Embryonic facial prominence (tissue), 1 donor: ENCODE measurements at regions not wholly inside any gene's neighbourhood (a gene's known extent, or its start where the extent isn't known, plus 50 kb on each side); places are given as distances from the start of the nearest gene placed in this dataset.
"Not testable (repeated sequence)": the region's sequence is repeated elsewhere in the genome, so short reads cannot be mapped to it uniquely, and the experiment has no call there.

Experiments
- DNase-seq: peaks from one replicate; pipeline ENCODE4 v3.0.0-alpha.2; 2016; ENCODE audit errors: extremely low spot score

DNA sequence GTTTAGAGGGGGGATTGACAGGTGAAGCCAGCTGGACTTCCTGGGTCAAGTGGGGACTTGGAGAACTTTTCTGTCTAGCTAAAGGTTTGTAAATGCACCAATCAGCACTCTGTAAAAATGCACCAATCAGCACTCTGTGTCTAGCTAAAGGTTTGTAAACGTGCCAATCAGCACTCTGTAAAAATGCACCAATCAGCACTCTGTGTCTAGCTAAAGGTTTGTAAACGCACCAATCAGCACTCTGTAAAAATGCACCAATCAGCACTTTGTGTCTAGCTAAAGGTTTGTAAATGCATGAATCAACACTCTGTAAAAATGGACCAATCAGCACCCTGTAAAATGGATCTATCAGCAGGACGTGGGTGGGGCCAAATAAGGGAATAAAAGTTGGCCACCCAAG, 120.1 kb upstream of the AGTR1 start:
- not testable (repeated sequence) for DNase-seq

DNA sequence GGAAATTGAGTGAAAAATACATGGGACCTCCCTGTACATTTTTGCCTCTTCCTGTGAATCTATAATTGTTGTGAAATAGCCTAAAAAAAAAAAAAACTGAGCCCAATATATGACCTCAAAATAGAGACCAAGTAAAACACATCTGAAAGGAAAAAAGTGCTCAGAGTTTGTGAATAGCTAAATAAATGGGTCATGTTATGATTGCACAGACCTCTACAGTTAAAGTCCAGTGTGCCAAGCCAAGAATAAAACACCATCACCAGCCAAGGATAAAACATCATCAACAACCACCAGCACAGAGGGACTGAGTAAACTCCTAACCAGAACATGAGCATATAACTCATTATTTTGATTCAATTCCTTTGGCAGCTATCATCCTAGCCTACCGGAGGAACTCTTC, 115.6 kb upstream of the AGTR1 start:
- no peak for DNase-seq

DNA sequence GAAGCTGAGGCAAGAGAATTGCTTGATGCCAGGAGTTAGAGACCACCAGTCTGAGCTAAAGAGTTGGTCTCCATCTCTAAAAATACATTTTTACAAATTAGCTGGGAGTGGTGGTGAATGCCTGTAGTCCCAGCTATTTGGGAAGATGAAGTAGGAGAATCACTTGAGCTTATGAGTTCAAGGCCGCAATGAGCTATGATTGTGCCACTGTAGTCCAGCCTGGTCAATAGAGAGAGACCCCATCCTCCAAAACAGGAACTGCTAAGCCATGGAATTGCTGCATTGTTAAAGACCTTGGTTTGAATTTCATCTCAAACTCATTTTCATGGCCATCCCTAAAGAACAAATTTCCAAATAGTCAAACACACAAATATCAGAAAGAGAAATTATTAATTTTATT, 113.9 kb upstream of the AGTR1 start:
- no peak for DNase-seq

DNA sequence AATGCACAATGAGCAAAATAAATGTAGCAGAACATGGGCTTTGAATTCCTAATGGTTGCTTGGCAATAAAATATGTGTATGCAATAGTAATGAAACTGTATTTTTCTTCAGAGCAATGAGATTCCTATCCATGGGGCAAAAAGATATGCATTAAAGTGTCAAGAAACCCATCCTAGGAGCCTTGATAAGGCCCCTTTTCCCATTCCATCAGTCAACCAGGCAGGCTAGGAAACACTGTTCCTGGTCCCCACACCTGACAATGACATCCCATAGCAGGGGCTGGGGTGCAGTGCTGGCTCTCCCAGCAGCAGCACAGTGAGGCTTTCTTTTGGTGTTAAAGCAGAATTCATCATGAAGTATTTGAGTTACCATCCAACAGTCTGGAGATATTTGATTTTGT, 113.3 kb upstream of the AGTR1 start:
- DNase-seq = no peak

DNA sequence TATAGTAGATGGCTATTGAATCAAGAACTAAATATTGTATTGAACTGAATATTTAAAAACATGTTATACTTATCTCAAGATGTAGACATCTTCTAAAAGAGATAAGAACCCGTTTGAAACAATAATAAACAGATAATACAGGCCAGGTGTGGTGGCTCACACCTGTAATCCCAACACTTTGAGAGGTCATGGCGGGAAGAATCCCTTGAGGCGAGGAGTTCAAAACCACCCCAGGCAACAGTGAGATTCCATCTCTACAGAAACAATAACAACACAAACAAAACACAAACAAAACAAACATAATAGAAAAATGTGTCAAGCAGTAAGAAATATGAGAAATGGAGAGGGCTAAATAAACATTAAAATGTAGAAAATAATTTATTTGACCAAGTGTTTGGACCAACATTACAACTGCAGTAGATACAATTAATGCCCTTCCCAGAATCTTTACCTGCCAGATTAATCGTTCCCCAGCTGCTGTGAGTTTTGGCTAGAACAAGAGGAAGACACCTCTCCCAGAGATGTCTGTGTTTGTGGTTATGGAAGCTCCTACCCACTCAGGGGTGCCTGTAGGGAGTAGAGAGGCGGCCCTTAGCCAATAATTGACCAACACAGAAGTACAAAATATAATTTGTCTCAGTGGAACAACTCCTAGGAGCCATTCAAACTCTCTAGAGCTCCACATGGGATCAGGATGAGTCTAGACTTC, 111.9 kb upstream of the AGTR1 start:
- DNase-seq = no peak

DNA sequence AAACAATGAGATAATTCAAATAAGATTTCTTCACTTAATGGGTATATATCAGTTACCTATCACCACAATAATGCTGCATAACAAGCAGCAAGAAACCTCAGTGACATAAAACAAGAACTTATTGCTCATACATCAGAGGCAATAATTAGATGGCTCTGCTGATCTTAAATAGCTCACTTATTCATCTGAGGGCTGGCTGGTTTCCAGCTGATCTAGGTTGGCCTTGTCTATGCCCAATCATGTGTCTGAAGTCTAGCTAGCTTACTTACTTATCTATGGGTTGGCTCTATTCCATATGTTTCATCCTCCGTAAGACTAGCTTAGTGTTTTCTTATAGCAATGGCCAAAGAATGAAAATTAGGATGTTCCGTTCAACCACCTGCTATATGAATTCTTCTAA, 109.4 kb upstream of the AGTR1 start:
- DNase-seq = no peak

DNA sequence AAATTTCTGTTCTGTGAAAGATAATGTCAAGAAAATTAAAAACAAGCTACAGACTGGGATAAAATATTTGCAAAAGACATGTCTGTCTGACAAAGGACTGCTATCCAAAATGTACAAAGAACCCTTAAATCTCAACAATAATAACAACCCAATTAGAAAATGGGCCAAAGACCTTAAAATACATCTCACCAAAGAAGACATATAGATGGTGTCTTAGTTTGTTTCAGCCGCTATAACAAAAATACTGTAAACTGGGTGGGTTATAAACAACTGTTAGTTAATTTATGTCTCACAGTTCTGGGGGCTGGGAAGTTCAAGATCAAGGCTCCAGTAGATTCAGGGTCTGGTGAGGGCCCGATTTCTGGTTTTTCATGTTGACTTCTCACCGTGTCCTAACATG, 106.2 kb upstream of the AGTR1 start:
- DNase-seq = no peak

DNA sequence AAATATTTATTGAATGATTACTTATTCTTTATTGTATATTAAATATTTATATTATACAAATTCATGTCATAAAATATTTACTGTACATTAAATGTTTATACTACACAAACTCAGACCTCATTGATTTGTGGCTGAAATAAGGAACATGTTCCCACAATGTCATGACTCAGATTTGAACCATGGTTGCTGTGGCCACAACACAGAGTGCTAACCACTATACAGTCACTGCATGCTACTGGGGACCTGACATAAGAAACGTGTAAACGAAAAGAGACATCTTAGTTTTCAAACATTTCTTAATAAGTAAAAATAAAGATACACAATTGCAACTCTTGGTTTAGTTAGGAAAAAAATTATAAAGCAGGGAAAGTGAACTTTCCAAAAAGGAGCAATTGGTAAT, 99.1 kb upstream of the AGTR1 start:
- no peak for DNase-seq

DNA sequence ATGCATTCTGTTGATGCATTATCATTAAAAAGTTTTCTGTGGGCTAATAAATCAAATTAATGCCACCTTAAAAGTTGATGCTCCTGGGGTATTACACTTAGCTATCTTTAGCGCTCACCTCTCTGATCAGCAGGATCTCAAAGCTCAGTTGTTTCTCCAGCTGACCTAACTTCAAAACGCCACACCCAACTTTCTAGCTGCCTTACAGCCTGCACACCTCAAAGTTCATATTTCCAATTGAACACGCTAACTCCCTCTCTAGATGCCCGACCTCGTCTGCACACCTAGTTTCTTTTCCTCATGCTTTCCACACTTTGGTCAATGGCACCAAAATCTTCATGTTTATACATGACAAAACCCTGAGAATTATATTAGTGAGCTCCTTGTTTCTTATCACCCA, 98.2 kb upstream of the AGTR1 start:
- DNase-seq = no peak

DNA sequence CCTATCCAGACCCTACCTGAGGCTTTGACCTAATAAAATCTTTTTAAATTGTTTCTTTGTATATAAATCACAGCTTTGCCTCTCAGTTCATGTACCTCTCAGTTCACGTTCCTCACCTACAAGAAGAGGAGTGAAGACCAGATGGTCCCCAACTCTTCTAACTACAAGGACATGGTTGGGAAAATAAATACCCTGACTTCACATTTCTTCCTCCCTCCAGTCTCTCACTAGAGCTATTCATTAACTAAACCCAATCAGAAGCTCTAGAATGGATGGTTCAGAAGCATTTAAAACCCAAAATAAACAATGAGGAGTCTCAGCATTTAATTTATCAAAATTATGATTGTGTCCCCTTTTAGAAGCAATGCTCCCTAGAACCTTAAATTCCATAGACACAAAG, 97.3 kb upstream of the AGTR1 start:
- no peak for DNase-seq

DNA sequence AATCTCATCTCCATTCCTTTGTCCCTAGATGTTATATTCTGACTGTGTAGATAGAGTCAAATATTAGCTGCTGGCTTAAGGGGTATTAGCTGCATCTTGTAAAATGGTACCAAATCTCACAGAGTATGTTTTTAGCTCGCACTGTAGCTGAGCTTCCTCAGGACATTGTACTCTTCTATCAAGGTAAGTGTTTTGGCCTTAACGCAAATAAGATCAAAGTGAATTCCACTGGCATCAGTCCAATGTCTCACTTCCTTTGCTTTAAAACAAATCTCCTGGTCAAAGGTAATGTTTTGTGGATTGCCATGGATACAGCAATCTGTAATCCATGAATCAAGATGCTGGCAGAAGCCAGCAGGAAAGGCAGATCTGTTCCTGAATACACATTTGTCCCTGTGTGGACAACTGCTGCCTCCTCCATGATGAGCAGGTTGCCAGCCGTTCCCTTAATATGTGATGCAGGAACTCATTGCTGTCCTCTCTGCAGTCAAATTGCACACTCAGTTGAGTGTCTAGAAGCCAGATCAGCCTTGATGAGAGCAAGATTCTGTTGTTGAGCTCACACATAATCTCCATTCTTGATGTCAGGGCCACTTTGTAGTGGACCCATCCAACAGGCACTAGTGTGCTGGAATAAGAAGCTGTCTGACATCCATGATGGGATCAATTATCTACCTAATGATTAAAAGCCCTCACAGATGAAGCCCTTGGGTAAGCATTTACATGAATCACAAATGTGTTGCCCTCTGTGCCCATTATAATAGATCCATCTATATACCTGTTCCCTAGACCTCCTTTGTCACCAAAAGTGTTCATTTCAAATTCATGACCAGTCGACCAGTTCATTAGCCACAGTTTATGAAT, 96.6 kb upstream of the AGTR1 start:
- no peak for DNase-seq

DNA sequence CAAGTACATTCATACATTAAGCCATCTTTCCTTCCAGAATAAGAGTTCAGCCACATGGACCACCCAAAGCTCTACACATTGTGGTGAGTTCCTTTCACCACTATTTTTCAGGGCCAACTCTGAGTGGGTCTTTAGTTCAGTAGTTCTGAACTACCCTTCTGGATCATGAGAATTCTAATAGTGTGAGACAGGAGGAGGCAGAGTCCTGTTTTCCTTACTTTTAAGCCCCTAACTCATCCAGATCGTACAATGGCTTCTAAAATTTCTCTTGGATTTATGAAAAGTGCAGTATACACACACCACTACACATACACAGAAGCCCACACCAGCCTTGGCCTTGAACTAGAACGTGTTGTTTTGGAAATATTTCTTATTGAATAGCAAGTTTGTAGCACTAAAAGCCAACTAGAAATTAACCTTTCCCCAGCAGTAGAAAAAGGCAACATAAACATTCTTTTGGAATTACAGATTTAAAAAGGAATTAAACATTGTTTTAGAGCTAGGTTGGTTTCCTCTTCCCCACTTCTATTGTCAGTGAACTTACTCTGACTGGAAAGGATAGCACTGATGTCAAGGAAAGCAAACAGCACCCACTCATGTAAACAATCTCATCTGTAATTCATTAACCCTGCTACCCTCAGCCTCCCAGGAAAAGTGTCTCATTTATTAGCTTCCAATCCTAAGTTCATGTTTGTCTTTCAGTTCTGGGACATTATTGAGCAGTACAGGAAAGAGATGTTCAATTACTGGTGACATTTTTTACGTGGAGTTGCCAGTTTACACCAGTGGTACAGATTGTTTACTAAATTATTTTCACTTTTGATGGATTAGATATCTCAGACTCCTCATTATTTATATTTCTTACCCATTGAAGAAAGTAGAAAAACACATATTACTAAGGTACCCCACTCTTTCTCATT, 95.7 kb upstream of the AGTR1 start:
- DNase-seq = no peak

DNA sequence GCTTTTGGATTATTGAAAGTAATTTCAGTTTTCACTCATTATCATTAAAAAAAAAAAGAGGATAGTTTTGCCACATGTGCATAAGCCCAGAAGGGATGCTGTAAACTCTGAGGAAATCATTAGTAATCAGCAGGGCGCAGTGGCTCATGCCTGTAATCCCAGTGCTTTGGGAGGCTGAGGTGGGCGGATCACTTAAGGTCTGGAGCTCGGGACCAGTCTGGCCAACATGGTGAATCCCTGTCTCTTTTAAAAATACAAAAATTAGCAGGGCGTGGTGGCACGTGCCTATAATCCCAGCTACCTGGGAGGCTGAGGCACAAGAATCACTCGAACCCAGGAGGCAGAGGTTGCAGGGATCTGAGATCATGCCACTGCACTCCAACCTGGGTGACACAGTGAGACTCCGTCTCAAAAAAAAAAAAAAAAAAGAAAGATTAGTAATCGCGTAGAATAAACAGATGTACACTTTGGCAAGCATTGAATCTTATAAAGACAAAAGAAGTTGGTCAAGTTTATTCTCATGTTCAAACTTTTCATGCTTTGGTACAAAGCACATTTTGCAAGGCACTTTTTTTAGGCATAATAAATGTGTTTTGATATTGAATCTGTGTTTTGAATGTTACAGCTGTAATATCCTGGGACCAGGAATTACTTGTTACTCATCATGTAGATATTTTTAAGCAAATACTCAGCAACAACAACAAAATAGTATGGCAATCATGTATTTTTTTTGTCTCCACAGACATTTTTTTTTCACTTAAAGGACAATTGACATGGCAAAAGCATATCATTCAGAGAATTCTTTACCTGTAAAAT, 93.2 kb upstream of the AGTR1 start:
- DNase-seq = no peak

DNA sequence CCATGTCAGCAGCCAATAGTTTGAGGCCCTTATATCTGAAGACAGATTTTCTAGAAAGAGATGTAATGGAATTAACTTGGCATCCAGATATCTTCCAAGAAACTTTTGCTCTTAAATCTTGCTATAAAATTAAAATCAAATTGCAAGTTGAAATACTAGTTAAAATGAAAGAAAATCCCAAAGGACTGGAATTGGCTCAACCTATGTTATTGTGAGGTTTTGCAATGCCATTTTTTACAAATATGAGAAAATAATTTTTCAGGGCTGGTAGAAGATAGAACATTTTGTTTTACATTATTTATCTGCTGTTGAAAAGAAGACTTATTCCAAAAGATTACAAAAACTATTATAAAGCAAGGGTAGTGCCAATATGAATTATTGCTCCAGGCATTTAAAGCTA, 92.2 kb upstream of the AGTR1 start:
- DNase-seq = no peak

DNA sequence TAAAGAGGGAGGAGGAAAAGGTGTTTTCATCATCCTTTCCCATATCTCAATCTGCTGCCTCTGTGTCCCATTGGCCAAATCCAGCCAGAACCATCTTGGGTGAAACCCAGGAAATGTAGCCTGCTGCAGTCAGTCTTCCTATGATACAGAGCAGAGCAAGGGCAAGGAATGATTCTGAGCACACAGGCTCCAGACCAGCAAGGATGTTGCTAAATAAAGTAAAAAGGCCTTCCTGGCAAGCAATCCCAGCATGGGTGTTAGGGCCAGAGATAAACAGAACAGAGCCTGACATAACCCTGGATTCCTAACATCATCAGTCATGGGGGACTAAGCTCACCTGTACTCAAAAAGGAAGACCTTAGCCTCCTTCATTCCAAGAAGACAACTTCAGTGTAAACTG, 90.7 kb upstream of the AGTR1 start:
- DNase-seq = no peak

DNA sequence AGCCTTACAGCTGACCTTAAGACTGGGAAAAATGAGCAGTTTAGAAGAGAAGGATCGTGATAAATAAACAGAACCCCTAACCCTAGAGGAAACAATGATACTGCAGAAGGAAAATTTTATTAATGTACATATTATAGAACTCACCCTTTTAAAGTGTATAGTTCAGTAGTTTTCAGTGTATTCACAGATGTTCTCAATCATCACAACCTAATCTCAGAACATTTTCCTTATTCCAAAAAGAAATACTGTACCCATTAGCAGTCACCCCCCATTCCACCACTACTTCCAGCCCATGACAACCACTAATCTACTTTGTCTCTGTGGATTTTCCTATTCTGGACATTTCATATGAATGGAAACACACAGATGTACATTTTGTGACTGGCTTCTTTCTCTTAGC, 90.2 kb upstream of the AGTR1 start:
- no peak for DNase-seq

DNA sequence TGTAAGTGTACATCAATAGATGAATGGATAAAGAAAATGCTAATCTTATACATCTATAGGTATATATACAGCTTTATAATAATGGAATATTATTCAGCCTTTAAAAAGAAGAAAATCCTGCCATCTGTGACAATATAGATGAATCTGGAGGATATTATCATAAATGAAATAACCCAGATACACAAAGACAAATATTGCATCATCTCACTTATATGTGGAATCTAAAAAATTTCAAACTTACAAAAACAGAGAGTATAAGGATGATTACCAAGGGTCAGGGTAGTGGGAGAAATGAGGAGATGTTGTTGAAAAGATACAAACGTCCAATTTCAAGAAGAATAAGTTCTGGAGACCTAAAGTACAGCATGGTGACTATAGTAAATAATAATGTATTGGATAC, 85.4 kb upstream of the AGTR1 start:
- no peak for DNase-seq

DNA sequence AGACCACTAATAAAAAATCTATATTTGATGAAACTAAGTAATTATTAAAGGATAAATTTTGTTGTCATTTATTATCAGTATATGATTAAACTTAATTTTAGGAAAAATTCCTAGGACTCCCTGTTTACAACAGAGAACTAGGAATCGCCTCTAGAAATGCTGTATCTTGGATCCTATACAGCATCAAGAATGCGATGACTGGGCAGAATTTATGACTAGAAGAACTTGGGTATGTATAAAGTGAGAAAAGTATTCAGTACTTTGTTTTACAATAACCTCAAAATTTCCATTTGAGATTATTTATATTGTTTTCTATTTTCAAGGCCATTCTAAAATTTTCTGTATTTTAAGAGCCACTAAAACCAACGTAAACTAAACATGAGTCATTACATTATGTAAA, 82.3 kb upstream of the AGTR1 start:
- no peak for DNase-seq

DNA sequence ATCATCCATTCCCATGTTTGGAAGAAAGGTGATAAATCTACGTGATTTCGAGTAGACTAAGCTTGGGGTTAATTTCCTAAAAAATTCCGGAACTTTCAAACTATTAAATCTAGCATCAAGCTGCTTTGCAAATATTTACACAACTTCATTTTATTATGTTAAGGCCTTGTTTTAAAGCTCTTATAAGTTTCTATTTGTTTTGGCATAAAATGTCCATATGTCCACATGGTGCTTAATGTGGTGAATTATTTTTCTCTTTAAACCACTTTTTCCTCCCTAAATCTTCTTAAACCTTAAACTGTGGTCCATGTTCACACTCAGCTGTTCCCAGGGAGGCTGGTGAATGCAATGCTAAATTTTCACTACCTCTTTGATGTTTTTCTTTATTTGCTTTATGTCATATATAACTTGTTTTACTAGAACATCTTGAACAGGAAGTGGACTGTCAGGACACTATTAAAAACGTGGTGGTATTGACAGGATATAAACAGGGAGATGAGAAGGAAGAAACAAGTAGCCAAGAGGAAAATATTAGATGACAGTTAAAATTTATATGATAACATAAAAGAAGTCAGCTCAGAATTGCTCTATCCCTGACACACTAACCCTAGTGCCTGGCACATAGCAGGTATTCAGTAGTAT, 72.5 kb upstream of the AGTR1 start:
- no peak for DNase-seq

DNA sequence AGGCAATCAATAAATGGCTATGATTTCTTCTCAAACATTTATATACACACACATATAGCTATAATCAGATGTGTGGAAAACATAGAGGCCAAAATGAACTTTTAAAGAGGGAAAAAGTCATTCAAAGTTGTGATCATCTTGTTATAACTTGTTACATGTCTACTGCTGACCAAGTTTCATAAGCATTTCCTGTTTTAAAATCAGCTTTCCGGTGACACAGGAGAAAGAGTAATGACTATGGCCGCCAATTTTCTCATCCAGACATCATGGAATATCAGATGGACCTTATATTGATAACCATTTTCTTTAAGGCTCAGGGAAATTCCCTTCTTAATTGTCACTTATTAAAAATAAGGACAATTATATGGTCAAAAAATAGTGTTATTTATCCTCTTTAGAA, 71.7 kb upstream of the AGTR1 start:
- no peak for DNase-seq

DNA sequence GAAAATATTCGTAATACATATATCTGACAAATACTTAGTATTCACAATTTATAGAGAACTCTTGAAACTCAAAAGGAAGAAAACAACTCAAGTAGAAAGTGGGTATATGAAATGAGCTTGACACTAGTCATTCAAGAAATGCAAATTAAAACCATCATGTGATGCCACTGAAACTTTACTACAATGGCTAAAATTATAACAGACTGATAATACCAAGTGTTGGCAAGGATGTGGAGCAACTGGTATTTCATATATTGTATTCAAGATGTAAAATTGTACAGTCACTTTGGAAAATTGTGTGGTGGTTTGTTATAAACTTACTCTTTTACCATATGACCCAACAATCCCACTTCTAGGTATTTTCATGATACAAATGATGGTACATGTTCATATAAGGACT, 68.7 kb upstream of the AGTR1 start:
- no peak for DNase-seq
